Colonic mucosa (tissue), 4 donors: ENCODE measurements at regions not wholly inside any gene's neighbourhood (a gene's known extent, or its start where the extent isn't known, plus 50 kb on each side); places are given as distances from the start of the nearest gene placed in this dataset.
A peak's percentile ranks its signal among the peaks of the same experiment; 100 is the strongest.

ENCODE experiments used
- DNase-seq: peaks from one replicate; pipeline ENCODE4 v3.0.0-alpha.2; 2020
- H3K27ac ChIP-seq: fragments of 200-600 bp; one replicate; pipeline ENCODE4 v1.8.0; 2021
- H3K27me3 ChIP-seq: fragments of 200-600 bp; one replicate; pipeline ENCODE4 v1.8.0; 2021
- H3K36me3 ChIP-seq: fragments of 200-600 bp; one replicate; pipeline ENCODE4 v1.8.0; 2021
- H3K4me1 ChIP-seq: fragments of 200-600 bp; one replicate; pipeline ENCODE4 v1.8.0; 2021; ENCODE audit warnings: mild to moderate bottlenecking
- H3K4me3 ChIP-seq: fragments of 200-600 bp; one replicate; pipeline ENCODE4 v1.8.0; 2021
- H3K9ac ChIP-seq, 2 donors: one replicate each; pipeline ENCODE4 v1.7.0; 2013; ENCODE audit warnings: control low read depth in 2 of 2, low read depth in 2 of 2, low read length in 2 of 2
- H3K9me3 ChIP-seq: fragments of 200-600 bp; one replicate; pipeline ENCODE4 v1.8.0; 2021
- intact Hi-C: fragments of 100-400 bp; cut with DNase I; formaldehyde crosslinking; loops from one replicate; pipeline ENCODE4 v1.14.1; 2022
- TF ChIP-seq, protein P1 (sequence below): fragments of 200-600 bp; IDR thresholded peaks from one replicate; pipeline ENCODE4 v1.8.0; 2022; ENCODE audit warnings: antibody characterized with exemption, mild to moderate bottlenecking
- donor health status: healthy.
- donor health status: DM: no; HTN: no; CAD: no.
- donor health status: DM: no; HTN: no; CAD: no.

DNA sequence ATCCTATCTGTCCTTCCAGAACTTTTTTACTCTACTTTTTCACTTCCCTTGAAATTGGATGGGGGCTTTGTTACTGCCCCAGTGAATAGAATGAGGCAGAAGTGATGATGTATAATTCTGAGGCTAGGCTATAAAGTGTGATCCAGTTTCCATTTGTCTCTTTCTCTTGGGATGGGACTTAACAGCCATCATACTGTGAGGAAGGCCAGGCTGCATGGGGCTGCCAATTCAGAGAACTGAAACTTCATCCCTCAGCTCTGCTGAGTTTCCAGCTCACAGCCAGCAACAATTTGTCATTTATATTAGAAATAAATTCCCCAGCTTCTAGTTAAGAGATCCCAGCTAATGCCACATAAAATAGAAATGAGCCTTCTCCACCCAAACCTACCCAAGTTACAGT is 504.0 kb upstream of the TGFBR2 start:
- no peak overlapping the region for H3K9ac ChIP-seq
- no peaks in the 10 kb centered on the region for H3K36me3 ChIP-seq
- intact Hi-C loops = no loop called here
- H3K9me3 ChIP-seq = no peaks in the 10 kb centered on the region
- DNase-seq = no peak
- no peak overlapping the region for H3K4me3 ChIP-seq
- no peaks in the 10 kb centered on the region for H3K27me3 ChIP-seq
- no peaks in the 10 kb centered on the region for H3K4me1 ChIP-seq
- no peak overlapping the region for H3K27ac ChIP-seq
- TF ChIP-seq, protein P1, sequence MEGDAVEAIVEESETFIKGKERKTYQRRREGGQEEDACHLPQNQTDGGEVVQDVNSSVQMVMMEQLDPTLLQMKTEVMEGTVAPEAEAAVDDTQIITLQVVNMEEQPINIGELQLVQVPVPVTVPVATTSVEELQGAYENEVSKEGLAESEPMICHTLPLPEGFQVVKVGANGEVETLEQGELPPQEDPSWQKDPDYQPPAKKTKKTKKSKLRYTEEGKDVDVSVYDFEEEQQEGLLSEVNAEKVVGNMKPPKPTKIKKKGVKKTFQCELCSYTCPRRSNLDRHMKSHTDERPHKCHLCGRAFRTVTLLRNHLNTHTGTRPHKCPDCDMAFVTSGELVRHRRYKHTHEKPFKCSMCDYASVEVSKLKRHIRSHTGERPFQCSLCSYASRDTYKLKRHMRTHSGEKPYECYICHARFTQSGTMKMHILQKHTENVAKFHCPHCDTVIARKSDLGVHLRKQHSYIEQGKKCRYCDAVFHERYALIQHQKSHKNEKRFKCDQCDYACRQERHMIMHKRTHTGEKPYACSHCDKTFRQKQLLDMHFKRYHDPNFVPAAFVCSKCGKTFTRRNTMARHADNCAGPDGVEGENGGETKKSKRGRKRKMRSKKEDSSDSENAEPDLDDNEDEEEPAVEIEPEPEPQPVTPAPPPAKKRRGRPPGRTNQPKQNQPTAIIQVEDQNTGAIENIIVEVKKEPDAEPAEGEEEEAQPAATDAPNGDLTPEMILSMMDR = no peak

DNA sequence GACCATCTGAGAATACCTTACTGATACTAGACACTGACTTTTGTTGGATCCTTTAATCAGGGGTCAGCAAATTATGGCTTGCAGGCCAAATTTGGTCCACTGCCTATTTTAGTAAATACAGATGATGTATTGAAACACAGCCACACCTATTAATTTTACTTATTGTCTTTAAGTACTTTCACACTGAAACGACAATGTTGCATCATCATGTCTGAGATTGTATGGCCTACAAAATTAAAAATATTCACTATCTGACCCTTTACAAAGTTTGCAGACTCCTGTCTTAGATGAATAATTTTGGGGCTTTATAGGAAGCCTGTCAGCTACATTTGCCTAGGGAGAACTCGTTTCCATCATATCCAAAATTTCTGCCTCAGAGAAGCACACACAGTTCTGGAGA is 503.2 kb upstream of the TGFBR2 start:
- TF ChIP-seq, protein P1 = no peak
- no peak overlapping the region for H3K4me3 ChIP-seq

DNA sequence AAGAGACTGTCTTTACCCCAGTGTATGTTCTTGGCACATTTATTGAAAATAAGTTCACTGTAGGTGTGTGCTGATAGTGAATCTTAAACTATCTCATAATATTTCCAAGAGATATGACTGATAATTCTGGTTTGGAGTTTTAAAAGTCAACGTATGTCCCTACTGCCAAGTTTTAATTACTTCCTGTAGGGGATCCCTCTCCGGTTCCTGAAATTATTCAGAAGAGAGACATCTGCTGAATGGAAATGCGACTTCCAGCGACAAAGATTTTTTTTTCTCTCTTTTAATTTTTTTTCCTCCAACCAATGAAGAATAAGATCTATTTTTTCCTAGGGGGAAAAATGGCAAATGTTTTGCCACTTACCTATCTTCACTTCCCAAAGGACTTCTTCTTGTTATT is 498.9 kb upstream of the TGFBR2 start:
- H3K4me1 ChIP-seq = no peaks in the 10 kb centered on the region
- H3K36me3 ChIP-seq = no peaks in the 10 kb centered on the region
- TF ChIP-seq, protein P1 = no peak
- H3K4me3 ChIP-seq = no peak overlapping the region
- intact Hi-C loops = no loop called here
- H3K27me3 ChIP-seq = no peaks in the 10 kb centered on the region
- H3K9ac ChIP-seq = no peak overlapping the region
- H3K27ac ChIP-seq = no peak overlapping the region
- no peaks in the 10 kb centered on the region for H3K9me3 ChIP-seq
- DNase-seq = no peak

More for the DNA sequence above, 503.2 kb upstream of the TGFBR2 start:
- Histone ChIP-seq H3K4me1 (no peaks in the 10 kb centered on the region), H3K9ac (no peak overlapping the region), H3K9me3 (no peaks in the 10 kb centered on the region), H3K27ac (no peak overlapping the region), H3K36me3 (no peaks in the 10 kb centered on the region), H3K27me3 (no peaks in the 10 kb centered on the region)
- intact Hi-C loops = no loop called here
- no peak for DNase-seq

DNA sequence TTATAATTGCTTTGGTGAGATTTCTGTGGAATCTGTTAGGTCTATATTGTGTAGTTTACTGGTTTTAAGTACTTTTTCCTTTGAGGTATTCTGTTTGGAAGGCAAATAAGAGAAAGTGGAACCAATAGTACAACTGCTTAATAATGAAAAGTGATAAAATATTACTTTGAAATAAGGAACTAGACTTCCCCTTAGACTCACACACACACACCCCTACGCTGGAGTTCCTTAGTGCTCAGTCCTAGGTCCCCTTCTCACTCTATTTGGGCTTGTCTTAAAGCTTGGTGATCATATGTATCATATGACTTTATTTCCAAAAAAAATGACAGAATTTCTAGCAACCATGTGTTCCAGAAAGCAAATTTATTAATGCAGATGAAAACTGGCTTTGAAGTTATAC is 494.0 kb upstream of the TGFBR2 start:
- H3K4me1 ChIP-seq = no peaks in the 10 kb centered on the region
- intact Hi-C loops = loop anchor here (5.0 kb wide), 1 partner anchor 85 kb away; no protein-coding TSS in a partner anchor
- no peaks in the 10 kb centered on the region for H3K9me3 ChIP-seq
- H3K27me3 ChIP-seq = no peaks in the 10 kb centered on the region
- H3K4me3 ChIP-seq = no peak overlapping the region
- DNase-seq = no peak
- H3K27ac ChIP-seq = no peak overlapping the region
- no peak overlapping the region for H3K9ac ChIP-seq
- TF ChIP-seq, protein P1 = no peak
- no peaks in the 10 kb centered on the region for H3K36me3 ChIP-seq

DNA sequence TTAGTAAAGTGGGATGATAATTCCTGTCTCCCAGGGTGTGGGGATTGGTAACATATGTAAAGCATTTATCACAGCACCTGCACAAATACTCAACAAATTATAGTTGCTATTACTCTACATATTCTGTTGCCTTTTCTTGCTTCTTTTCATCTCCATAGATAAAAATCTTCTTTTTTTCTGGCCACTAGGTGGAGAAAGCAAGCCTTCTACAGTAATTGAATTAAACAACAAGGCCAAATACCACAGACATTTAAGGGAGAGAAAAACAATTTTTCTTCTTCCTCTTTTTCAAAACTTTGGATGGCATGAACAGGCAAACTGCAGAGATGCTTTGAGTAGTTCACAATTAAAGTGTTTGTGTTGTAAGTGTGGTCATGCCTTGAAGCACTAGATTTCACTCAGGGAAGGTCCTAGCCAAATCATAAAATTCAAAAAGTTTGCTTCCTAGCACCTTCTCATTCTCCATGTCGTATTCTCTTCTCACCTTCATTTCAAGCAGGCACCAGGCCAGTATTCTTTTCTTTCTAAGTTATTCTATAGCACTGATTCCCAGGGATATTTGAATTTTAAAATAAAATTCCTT is 493.4 kb upstream of the TGFBR2 start:
- Histone ChIP-seq H3K27me3 (no peaks in the 10 kb centered on the region), H3K4me1 (no peaks in the 10 kb centered on the region), H3K36me3 (no peaks in the 10 kb centered on the region), H3K9me3 (no peaks in the 10 kb centered on the region), H3K9ac (no peak overlapping the region), H3K27ac (no peak overlapping the region), H3K4me3 (no peak overlapping the region)
- no peak for DNase-seq
- intact Hi-C loops = loop anchor here (5.0 kb wide), 1 partner anchor 84 kb away; no protein-coding TSS in a partner anchor
- TF ChIP-seq, protein P1 = peak; percentile 59
